ES-I3 (cell line): ENCODE measurements at regions not wholly inside any gene's neighbourhood (a gene's known extent, or its start where the extent isn't known, plus 50 kb on each side); places are given as distances from the start of the nearest gene placed in this dataset.

Experiments used
- H3K36me3 ChIP-seq: 2 replicates; pipeline ENCODE4 v1.6.1; 2013; ENCODE audit warnings: mild to moderate bottlenecking, low read length, control low read depth, moderate library complexity; ENCODE audit not compliant: insufficient read depth
- H3K4me1 ChIP-seq: 2 replicates; pipeline ENCODE4 v1.6.1; 2013; ENCODE audit warnings: mild to moderate bottlenecking, control low read depth, low read length; ENCODE audit not compliant: insufficient read depth
- H3K9ac ChIP-seq: 2 replicates; pipeline ENCODE4 v1.6.1; 2013; ENCODE audit warnings: low read depth, mild to moderate bottlenecking, low read length, moderate library complexity
- H3K9me3 ChIP-seq: 2 replicates; pipeline ENCODE4 v1.6.1; 2013; ENCODE audit warnings: mild to moderate bottlenecking, low read length, moderate library complexity; ENCODE audit not compliant: control insufficient read depth, insufficient read depth

- H3K9me3 ChIP-seq = peaks cover 4% of the 10 kb centered on the region; the same call in 1 of the 2 replicates
- H3K4me1 ChIP-seq = no peaks in the 10 kb centered on the region
- no peaks in the 10 kb centered on the region for H3K36me3 ChIP-seq
- H3K9ac ChIP-seq = no peak overlapping the region
Measured at GRCh38 chr3:159685801-159686200, 302.8 kb upstream of the IL12A start.

DNA sequence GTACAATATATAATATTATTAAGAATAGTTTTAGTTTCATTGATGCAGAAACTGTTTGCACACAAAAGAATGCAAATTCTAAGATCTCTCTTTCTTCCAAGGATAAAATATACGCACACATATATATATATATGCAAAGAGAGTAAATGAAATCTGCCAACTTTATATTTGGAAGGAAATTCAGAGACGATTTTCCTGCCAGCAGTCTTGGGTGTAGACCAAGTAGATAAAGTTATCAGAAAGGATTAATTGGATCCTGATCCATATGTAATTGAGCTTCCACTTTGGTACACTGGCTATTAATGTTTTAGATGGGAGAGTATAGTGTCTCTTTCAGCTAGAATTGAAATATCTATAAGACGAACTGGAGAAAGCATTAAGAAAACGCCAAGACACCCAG is 295.4 kb upstream of the IL12A start:
- Histone ChIP-seq H3K9ac (no peak overlapping the region), H3K36me3 (no peaks in the 10 kb centered on the region), H3K9me3 (no peaks in the 10 kb centered on the region), H3K4me1 (no peaks in the 10 kb centered on the region)

DNA sequence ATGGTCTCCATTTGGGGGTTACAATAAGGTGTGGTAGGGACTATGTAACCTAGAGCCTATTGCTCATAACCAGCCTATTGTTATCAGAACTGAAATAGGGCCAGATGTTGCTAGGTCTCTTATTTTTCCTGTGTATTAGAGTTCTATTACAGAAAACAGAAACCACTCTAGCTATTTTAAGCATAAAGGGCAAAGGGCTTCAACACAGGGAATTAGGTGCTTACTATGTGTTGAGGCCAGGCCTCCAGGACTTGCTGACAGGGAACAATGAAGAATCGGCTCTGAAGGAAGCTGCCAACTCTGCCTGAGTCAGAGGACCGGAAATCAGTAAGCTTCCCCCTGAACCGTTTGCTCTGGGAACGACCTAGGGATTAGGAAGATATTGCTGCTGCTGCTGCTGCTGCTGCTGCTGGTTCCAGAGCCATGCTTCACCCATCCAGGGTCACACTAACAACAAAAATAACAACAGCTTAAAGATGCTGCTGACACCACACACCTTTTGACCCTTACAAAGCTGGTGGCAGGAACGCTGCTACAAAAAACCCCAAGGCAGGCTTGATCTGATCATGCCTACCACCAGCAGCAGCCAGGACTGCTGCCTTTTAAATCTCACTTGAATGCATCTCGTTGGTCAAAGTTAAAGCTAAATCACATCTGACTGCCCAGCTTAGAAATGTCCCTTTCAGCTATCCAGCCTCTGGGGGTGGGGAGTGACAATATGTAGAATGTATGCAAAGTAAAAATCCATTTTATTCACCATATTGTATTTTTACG is 276.9 kb upstream of the IL12A start:
- Histone ChIP-seq H3K4me1 (no peaks in the 10 kb centered on the region), H3K9ac (no peak overlapping the region), H3K9me3 (no peaks in the 10 kb centered on the region), H3K36me3 (no peaks in the 10 kb centered on the region)

DNA sequence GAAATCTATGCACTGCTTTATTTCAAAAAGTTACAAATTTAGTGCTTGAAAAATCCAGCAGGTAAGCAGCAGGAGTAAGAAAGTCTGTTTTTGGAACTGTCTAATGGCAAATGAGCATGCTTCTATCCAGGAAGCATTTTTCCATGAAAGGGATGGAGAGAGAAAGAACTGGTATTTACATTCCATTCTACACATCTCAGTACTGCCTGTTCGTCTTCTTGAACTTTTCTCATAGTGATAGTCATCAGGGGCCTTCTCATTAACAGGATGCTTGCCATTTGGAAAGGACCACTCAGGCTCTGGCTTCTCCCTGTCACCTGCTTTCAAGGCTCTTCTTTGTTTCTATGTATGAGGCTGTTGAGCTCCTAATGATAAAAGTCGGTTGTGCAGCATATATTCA is 267.3 kb upstream of the IL12A start:
- Histone ChIP-seq H3K9ac (no peak overlapping the region), H3K9me3 (no peaks in the 10 kb centered on the region), H3K4me1 (no peaks in the 10 kb centered on the region), H3K36me3 (no peaks in the 10 kb centered on the region)

GRCh38 chr3:159723295-159723694 is 265.3 kb upstream of the IL12A start:
- Histone ChIP-seq H3K9ac (no peak overlapping the region), H3K4me1 (no peaks in the 10 kb centered on the region), H3K9me3 (no peaks in the 10 kb centered on the region), H3K36me3 (no peaks in the 10 kb centered on the region)

DNA sequence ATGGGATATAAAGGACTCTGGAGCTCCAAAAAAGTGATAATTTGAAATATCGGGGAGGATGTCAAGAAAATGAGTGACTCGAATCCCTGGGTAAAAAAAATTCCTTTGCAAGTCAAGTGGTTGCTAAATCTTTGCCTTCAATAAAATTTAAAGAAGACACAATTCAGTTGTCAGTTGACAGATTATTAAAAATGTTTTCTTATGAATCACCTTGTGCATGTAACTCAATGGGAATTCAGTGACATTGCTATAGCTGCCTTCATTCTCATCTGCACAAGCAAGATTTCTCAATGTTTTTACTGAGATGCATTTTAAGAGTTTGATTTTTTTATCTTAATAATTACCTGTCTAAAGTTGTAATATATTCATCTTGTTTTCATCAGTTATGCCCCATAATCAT is 264.0 kb upstream of the IL12A start:
- H3K36me3 ChIP-seq = no peaks in the 10 kb centered on the region

GRCh38 chr3:159726231-159726964 is 262.2 kb upstream of the IL12A start:
- no peak overlapping the region for H3K9ac ChIP-seq
- H3K4me1 ChIP-seq = peaks cover 3% of the 10 kb centered on the region
- no peaks in the 10 kb centered on the region for H3K9me3 ChIP-seq
- H3K36me3 ChIP-seq = no peaks in the 10 kb centered on the region

More for the DNA sequence above, 264.0 kb upstream of the IL12A start:
- Histone ChIP-seq H3K4me1 (no peaks in the 10 kb centered on the region), H3K9ac (no peak overlapping the region), H3K9me3 (no peaks in the 10 kb centered on the region)

DNA sequence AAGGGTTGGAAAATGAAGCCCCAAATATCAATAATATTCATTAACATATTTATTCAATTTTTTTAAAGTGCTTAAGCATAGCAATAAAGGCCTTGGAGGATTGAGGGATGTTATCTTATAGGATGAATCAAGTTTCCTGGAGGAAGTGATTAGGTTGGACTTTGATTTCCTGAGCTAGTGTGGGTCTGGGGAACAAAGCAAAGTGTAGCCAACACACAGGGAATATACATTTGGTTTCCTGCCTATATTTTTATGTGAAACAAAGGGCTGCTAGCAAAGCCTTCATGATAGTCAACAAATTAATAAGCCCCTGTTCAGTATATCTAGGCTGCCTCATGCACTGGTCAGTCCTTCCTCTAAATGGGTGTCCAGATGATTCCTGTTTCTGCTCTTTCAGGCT is 261.1 kb upstream of the IL12A start:
- Histone ChIP-seq H3K36me3 (no peaks in the 10 kb centered on the region), H3K4me1 (peaks cover 9% of the 10 kb centered on the region), H3K9ac (no peak overlapping the region), H3K9me3 (no peaks in the 10 kb centered on the region)

- no peaks in the 10 kb centered on the region for H3K9me3 ChIP-seq
- no peaks in the 10 kb centered on the region for H3K36me3 ChIP-seq
- no peak overlapping the region for H3K9ac ChIP-seq
- H3K4me1 ChIP-seq = peaks cover 17% of the 10 kb centered on the region
Measured at GRCh38 chr3:159731254-159731653, 257.4 kb upstream of the IL12A start.

DNA sequence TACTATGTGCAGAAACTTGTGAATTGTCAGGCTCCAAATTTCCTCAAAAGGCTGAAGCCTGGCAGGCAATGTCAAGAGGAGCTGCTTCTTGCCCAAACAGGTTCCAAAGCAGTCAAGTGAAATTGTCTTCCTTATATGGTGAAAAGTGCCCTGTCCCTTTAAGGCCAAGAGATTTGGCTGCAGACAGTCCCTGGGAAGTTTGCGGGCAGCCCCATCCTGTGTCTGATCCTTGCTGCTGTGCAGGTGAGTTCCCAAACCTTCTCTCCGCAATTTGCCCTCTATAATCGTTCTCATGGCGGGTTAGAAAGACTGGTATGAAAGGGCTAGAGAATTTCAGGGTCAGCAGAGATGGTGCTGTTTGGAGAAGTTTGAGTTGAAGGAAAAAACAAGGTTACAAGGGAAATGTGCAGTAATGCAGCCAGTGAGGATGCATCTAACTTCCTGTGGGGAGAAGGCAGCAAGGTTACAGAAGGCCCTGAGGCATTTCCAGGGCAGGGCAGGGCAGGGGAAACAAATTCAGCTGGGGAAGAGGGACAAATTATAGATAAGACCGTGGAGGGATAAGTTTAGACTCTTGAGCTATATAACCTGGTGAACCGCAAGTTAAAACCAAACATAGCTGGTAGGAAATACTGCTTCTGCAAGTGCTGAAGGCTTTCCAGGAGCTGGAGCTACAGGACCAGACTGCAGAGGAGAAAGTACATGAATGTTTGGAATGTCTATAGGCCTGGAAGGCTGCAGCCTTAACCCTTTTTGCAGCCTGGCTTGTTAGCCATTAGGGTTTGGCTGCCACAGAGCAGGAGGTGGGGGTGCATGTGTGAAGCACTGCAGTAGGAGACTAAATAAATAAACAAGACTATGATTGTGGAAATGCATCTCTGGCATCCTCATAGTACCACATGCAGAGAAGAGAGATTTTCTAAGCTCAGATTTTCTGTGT is 256.2 kb upstream of the IL12A start:
- H3K4me1 ChIP-seq = peaks cover 17% of the 10 kb centered on the region
- no peaks in the 10 kb centered on the region for H3K9me3 ChIP-seq
- peak overlapping the region; percentile 47 for H3K9ac ChIP-seq
- no peaks in the 10 kb centered on the region for H3K36me3 ChIP-seq

GRCh38 chr3:159733194-159733860 is 255.3 kb upstream of the IL12A start:
- H3K4me1 ChIP-seq = peaks cover 17% of the 10 kb centered on the region
- H3K36me3 ChIP-seq = no peaks in the 10 kb centered on the region
- H3K9me3 ChIP-seq = no peaks in the 10 kb centered on the region
- no peak overlapping the region for H3K9ac ChIP-seq

GRCh38 chr3:159734681-159735080 is 254.0 kb upstream of the IL12A start:
- Histone ChIP-seq H3K9ac (no peak overlapping the region), H3K4me1 (peaks cover 25% of the 10 kb centered on the region), H3K36me3 (no peaks in the 10 kb centered on the region), H3K9me3 (no peaks in the 10 kb centered on the region)

GRCh38 chr3:159739166-159739565 is 249.5 kb upstream of the IL12A start:
- Histone ChIP-seq H3K36me3 (no peaks in the 10 kb centered on the region), H3K4me1 (peaks cover 12% of the 10 kb centered on the region), H3K9ac (no peak overlapping the region), H3K9me3 (no peaks in the 10 kb centered on the region)

DNA sequence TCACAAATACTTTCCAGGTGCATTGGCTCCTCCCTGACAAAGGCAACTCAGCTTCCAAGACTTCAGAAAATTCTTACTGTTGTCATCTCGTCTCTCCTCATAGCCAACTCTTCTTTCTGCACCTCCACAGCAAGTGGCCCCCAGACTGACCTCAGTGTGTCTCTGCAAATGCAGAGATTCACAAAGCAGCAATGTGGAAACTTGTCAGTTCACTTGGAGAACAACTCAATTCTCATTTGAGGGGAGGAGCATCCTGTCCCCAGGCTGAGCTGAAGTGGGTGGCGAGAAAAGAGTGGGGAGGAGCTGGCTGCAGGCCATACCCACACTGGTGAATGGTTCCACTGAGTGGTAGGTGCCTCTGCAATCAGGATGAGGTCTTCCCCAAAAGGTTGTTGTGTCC is 248.7 kb upstream of the IL12A start:
- H3K4me1 ChIP-seq = peaks cover 12% of the 10 kb centered on the region

More for the DNA sequence above, 248.7 kb upstream of the IL12A start:
- no peak overlapping the region for H3K9ac ChIP-seq
- H3K36me3 ChIP-seq = no peaks in the 10 kb centered on the region
- no peaks in the 10 kb centered on the region for H3K9me3 ChIP-seq
